EL (cell line): ENCODE measurements at regions not wholly inside any gene's neighbourhood (a gene's known extent, or its start where the extent isn't known, plus 50 kb on each side); places are given as distances from the start of the nearest gene placed in this dataset.
"Not testable (repeated sequence)": the region's sequence is repeated elsewhere in the genome, so short reads cannot be mapped to it uniquely, and the experiment has no call there.

Experiments used
- DNase-seq: peaks from one replicate; pipeline ENCODE4 v3.0.0-alpha.2; 2016

DNA sequence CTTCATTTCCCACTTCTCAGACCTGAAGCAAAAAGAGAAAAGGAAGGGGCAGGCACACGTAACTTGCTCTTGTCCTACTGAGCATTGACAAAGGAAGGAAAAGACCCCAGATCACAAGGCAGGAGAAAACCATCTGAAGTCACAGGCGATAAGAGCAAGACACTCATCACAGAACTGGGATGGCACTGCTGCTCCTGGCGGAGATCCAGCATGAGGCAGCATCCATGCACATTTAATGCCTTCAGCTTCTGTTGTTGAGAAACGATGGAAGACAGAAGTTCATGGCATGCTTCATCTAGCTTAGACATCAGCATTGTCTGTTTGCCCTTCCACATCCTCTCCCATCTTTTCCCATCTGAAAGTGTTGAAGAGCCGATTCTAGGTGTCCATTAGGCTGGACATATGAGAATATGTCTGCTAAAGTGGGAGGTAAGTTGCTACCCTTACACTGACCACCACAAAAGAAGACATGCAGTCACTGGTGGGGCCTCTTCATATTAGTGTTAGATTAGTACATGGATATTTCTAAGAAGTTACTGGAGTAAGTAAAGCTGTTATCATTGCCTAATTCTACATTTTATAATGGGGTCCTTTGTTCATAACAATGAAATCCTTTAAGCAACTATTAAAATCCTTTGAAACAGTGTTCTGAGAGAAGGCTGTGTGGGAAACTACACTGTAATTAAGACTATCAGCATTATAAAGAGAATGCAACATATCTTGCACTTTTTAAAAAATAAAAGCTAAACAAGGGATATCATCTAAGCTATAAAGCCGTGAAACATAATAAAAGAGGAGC, 618.5 kb downstream of the C6orf118 start:
- no peak for DNase-seq

DNA sequence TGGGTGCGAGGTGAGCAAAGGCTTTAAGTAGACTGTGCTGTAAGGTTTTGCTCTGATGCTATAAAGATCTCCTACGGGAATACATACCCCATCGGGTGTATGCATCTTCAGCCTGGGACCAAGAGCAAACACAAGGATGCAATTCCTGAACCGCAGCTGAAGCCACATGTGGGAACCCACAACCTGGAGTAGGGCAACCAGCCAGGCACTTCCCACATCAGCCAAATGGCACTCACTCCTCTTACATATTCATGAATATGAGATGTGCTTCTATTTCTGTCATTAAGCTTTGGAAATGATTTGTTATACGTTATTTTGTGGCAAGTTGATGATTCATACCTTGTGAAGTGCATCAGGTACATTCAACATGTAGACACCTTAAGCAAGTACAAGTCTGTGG, 619.2 kb downstream of the C6orf118 start:
- no peak for DNase-seq

DNA sequence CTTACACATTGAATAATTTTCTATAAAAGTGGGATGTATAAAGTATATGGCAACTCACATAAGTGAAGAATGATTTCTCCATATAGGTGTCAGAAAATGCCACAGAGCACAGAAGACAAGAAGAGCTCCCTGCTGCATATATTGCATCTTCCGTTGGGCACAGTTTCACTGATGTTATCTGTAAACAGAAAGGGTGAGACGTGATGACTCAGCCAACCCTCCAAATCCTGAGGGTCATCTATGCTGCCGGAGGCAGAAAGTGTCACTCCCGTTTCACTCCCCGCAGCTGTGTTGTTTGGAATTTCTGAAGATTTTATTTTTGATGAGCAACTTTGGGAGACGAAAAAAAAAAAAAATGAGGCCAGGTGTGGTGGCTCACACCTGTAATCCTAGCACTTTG, 644.1 kb downstream of the C6orf118 start:
- no peak for DNase-seq

DNA sequence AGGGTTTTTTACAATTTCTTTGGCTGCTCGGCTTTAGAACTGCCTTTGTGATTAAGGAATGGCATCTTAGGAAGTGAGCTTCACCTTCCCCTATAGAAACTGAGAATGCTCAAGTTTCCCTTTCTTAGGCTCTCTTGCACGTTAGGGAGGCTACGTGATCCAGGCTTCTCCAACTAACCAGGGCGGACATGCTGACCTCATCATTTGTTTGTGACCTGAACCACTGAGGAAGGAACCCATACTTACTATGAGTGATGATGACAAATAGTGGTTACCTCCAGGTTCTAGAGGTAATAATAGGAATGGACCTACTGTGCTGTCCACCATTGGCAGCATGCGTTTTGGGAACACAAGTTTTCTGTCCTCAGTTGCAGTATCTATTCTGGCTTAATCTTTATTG, 645.8 kb downstream of the C6orf118 start:
- DNase-seq, result no peak

DNA sequence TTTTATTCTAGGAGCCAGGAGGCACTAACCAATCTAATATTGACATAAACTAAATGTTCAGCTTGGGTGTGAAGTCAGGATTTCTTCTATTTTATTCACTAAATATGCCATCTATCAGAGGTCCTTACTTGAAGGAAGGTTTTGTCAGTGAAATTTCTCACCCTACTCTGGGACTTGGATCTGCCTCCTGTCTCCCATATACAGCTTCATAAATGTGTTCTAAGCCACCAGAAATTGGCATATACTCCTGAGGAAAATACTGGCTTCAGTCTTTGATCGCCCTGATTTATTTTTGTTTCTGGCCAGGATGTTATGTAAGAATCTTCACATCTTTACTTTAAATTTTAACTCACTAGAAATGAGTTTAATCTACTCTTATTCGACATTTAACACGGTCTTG, 647.7 kb downstream of the C6orf118 start:
- DNase-seq, result no peak

DNA sequence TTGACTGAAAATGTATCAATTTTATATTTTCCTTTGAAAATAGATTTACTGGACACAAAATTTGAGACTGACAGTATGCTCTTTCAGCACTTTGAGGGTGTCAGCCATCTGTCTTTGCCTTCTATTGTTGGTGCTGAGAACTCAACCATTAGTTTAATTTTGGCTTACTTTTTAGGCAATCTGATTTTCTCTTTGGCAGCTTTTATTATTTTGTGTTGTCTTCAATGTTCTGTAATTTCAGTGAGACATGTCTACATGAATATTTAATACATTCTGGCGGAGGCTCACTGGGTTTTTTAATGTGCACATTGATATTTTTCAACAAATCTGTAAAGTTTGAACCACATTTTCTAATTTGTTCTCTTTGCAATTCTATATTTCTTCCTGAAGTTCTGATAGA, 648.6 kb downstream of the C6orf118 start:
- DNase-seq, result no peak

DNA sequence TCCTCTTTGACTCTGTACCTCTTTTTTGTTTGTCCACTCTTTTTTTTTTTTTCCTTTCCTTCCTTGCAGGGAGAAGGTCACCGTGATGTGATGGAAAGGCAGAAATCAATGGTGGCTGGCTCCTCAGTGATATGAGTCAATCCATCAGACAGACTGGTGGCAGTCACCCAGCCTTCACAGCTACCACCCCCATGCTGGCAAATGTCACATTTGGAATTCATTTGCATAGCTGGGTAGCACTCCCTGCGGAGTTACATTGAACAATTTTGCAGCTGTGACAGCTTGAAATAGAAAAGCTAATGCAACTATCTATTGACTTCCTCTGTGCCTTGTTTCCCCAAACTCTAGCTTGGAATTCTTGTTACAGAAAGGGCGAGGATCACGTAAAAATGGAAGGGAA, 668.4 kb downstream of the C6orf118 start:
- no peak for DNase-seq

DNA sequence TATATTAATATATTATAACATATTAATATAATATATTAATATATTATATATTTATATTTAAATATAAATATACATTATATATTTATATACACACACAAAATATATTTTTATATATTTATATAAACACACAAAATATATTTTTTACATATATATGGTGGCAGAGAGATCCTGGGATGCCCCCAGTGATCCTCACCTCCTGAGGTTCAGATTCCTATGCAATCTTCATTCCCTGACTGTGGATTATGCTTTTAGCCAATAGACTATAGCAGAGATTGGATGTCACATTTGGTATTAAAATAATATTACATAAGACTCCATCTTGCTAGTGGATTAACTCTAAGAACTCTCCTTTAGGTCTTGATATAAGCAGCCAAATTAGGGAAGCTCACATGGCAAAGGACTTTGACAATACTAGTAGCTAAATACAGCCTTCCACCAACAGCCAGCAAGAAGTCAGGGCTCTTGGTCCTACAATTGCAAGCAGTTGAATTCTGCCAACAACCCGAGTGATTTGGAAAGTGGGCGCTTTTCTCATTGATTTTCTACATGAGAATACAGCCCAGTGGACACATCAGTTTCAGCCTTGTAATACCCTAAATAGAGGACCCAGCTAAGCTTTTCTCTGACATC, 681.0 kb downstream of the C6orf118 start:
- DNase-seq, result no peak

DNA sequence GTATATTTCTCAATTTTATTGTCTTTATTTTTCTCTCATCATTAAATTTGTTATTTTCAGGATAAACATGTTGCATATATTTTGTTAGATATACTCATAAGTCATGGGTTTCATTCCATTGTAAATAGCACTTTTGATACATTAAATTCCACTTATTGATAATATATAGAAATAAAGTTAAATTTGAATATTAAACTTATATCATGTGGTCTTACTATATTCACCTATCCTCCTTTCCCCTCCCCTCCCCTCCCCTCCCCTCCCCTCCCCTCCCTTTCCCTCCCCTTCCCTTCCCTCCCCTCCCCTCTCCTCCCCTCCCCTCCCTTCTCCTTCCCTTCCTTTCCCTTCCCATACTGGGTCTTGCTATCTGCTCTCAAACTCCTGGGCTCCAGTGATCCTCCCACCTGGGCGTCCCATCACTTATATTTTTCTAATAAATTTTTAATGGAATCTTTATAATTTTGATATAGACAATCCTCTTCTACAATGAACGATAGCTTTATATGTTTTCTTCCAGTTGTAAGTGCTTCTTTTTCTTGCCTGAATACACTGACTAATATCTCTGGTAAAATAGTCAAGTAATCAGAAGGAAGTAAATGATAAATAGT, 692.4 kb downstream of the C6orf118 start:
- DNase-seq, result no peak

DNA sequence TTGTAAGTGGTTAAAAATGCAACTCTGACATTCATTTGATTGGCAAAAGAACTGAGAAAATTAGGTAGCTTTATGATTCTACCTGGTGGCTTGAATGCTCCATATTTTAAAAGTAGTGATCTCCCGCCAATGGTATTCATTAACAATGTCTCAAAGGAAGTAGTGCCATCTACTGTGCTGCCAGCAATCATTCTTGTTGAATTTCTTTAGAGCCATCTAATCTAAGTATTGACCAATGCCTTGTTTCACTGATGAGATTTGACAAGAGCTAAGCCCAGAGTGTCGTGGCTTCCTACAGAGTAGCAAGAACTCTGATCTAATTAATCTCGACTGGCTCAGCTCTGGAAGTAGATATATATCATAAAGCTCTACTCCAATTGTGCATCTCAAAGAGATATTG, 696.7 kb downstream of the C6orf118 start:
- no peak for DNase-seq

DNA sequence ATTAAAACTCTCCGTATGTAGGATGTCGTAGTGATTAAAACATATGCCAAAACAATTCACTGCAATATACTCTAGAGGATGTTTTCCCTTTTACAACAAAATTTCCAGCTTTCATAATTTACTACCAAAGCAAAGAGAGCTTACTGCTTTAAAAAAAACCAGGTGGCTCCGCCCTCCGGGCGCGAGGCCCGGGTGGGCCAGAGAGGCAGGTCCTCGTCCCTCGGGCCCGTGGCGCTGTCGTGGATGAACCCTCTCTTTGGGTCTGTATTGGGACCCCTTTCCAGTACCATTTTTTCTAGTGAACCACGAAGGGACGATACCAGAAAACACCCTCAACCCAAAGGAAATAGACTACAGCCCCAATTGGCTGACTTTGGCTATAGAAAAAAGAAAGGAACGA, 698.5 kb downstream of the C6orf118 start:
- not testable (repeated sequence) for DNase-seq

DNA sequence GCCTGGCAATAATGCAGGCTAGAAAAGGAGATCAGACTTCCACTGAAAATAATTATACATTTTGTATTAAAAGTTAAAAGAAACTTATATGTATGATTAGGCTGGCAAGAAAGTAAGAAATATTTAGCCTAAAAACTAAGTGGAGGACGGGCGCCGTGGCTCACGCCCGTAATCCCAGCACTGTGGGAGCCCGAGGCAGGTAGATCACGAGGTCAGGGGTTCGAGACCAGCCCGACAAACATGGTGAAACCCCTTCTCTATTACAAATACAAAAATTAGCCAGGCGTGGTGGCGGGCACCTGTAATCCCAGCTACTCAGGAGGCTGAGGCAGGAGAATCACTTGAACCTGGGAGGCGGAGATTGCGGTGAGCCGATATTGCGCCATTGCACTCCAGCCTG, 707.0 kb downstream of the C6orf118 start:
- DNase-seq, result not testable (repeated sequence)

DNA sequence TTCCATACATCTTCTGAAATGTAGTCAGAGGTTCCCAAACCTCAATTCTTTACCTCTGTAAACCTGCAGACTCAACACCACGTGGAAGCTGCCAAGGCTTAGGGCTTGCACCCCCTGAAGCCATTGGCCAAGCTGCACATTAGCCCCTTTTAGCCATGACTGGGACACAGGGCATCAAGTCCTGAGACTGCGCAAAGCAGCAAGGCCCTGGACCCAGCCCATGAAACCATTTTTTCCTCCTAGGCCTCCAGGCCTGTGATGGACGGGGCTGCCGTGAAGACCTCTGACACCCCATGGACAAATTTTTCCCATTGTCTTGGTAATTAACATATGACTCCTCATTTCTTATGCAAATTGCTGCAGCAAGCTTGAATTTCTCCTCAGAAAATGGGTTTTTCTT, 727.8 kb downstream of the C6orf118 start:
- no peak for DNase-seq

DNA sequence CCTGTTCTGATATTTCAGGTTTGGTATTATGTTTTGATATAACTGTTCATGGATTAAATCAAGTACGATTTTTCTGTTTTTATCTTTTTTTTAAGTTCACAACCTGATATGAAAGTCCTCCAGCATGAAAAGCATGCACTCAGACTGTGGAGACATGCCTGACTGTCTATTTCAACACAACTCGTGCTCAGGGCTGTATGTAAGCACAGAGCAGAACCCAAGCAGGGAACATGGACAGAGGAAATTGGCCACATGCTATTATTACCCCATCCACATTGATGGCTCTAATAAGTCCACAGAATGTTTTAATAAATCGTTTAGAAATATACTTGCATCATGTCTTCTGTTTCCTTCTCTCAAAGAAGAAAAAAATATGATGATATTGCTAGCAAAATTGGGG, 730.4 kb downstream of the C6orf118 start:
- no peak for DNase-seq

DNA sequence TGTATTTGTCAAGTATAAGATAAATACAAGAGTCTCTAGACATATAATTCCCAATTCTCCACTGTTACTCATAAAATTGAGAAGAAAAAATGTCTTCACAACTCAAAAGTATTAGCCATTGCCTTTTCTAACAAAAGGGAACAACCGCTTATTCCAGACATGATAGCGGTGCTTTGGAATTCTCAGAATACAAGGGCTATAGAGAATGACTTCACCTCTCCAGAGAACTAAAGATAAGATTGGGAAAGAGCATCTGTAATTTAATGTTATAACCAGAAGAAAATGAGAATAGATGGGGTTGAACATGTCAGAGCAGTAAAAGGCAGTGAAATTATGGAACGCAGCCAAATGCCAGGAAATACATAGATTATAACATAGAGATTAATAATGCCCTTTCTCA, 730.8 kb downstream of the C6orf118 start:
- no peak for DNase-seq

DNA sequence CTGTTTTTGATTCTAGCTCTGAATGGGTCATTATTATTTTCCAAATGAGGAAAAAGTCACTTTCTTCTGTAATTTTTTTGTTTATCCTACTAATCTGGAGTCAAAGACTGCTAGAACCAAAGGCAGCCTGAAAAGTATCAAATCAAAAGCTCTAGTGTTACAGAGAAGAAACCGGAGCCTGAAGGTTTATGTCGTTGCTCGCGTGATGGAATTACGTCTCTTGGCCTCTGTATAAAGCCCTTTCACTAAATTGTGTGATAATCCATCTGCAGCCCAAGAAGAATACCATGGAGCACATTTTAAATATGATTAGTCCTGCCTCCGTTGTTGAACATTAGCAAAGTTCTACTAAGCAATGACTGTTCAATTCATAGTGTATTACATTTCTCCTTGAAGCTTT, 738.6 kb downstream of the C6orf118 start:
- no peak for DNase-seq

DNA sequence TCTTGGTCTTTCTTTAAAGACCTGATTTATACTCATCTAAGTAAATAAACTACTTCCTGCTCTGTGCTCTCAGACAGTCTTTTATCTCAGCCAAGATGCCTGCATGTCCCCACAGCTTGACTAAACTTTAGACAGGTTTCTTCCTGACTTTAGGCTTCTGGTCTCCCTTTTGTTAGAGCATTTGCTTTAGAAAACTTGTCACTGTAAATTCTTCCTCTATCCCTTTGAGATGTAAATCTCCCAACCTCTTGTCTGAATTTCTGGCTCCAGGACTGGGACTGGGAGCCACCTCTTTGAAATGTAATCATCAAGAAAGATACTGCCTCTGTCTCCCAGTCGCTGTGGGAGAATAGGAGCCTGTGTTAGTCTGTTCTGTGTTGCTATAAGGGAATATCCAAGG, 739.9 kb downstream of the C6orf118 start:
- no peak for DNase-seq

DNA sequence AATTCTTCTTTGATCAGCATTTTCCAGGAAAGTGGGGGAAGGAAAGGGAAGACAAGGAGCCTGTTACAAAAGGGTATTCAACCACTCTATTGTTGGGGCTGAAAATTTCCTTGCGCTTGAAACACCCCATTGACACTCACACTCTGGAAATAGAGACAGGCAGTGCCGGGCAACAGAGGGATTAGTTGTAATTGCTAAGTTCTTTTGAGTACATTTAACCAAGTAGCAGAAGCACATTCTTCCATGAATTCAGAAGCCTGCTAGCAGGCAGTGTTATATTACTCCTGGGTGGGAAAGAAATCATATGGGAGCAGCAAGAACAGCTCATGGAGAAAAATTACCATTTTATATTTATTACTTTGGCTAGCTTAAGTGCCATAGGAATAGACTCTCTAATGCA, 745.5 kb downstream of the C6orf118 start:
- DNase-seq, result no peak

DNA sequence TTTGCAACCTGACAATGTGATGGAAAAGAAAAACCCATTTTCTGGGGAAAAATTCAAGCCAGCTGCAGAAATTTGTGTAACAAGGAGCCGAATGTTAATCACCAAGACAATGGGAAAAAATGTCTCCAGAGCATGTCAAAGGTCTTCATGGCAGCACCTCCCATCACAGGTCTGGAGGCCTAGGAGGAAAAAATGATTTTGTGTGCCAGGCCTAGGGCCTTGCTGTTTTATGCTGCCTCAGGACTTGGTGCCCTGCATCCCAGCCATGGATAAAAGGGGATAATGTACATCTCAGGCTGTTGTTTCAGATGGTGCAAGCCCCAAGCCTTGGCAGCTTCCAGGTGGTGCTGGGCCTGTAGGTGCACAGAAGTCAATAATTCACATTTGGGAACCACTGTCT, 747.7 kb downstream of the C6orf118 start:
- no peak for DNase-seq

DNA sequence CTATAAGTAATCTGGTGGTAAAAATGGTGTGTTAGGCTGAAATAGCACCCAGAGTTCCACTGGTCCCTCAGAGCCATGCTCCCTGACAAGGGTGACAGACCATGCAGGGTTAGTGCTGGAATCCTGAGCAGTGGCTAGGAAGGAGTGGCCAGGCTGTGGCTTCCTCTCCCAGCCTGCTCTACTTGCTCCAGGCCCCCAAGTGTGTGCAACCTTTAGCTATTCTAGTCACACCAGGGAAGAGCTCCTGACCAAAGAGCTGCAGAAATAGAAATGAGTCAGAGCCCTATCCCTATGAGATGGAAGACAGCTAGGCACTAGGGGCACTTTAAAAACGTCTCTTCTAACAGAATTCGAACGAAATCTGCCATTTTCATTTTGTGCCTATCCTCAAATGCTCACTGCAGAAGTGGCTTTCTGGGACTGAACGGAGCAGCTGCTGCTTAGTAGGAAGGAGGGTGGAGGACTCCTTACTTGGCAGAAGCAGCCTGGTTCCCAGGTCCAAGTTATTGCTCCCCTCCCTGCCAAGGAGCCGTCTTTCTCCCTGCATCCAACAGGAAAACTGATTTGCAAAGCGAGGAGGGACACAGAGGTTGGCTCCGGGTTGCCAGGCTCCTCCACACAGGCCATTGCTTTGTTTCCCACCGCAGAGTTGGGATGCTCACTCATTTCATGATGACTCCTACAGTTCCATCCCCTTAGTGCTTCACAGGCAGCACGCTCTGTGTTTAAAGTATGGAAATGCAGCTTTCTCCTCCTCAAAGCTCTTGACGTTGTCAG, 754.5 kb downstream of the C6orf118 start:
- DNase-seq, result no peak

DNA sequence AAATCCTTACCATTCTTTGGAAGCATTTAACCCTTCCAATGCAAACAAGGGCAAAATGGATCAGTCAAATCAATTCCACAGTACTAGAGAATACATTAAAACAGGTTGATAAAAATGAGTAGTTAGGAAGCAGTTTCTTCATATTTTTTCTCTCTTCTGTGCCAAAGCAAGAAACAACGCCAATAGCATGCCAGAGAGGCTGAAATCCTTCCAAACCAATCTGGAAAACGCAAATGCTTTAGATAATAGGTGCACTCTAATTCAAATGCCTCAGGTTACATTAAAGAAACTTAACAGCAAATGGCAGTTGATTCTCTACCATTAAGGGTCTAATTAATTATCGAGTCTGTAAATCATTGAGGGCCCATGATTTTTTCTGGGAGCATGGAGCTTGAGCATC, 755.2 kb downstream of the C6orf118 start:
- no peak for DNase-seq

DNA sequence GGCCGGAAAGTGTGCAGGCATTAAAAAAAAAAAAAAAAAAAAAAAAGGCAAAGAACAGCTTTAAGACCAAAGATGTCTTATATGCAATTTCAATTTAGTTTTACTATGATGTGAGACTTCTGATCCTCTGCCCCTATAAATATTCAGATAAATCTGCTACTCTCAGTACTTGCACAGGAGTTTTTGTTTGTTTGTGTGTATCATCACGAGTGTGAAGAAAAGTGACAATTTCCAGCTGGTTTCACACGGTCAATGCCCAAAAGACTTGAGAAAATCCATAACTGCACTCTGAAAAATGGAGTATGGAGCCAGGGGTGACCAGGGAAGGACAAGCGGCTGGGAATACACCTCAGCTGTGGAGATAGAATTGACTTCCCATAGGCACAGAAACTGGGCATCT, 757.7 kb downstream of the C6orf118 start:
- no peak for DNase-seq

DNA sequence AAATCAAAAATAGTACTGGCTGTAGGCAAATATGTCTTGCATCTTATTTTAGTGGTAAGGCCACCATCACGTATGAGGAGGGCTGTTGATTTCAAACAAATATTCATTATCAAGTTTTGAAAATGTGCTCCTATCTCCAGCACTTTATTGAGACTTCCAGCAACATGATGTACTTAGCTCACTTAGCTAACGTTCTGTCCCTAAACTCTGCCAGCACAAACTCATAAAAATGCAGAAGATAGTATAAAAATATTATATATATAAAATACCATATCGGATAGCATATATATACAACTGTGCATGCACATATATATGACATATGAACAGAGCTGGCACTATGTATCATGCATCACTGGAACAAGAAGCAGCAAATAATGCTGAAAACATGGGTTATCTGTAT, 762.3 kb downstream of the C6orf118 start:
- no peak for DNase-seq

DNA sequence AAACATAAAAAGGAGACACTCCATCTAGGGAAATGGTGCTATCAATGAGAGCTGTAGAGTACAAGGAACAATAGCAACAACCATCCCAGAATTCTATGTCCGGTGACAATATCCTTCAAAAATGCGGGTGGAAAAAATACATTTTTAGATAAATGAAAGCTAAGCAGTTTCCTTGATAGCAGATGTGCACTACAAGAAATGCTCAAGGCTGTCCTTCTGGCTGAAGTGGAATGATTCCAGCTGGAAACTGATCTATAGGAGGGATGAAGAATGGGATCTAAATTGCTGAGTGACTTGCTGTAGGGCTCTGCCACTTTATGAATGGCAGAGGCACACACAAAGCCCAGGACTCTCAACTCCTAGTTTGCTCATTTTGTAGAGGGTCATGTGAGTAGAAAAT, 763.1 kb downstream of the C6orf118 start:
- DNase-seq, result no peak
